ENCODE measurements at regions not wholly inside any gene's neighbourhood (a gene's known extent, or its start where the extent isn't known, plus 50 kb on each side); places are given as distances from the start of the nearest gene placed in this dataset.

GRCh38 chr5:136615251-136616119 lies 250.1 kb upstream of the TRPC7 start:
- TF ChIP-seq CTCF (IDR thresholded peaks at IDR 0.05; ENCODE audit: borderline replicate concordance, extremely low read depth, low read length, poor library complexity, severe bottlenecking) (no peak), EZH2 (IDR thresholded peaks at IDR 0.05; ENCODE audit: borderline replicate concordance, low read depth, low read length, severe bottlenecking) (no peak)

GRCh38 chr5:136613230-136613629 lies 247.9 kb upstream of the TRPC7 start:
- no peak overlapping the region for H3K9ac ChIP-seq (ENCODE audit: low read depth, low read length)
- H3K27me3 ChIP-seq (ENCODE audit: insufficient read depth, low read length, poor library complexity), result no peaks in the 10 kb centered on the region
- H3K9me3 ChIP-seq (ENCODE audit: insufficient read depth, low read length, severe bottlenecking), result no peaks in the 10 kb centered on the region
- ATAC-seq (ENCODE audit: insufficient read depth, low read depth) (no peak), DNase-seq (no peak)
- no peaks in the 10 kb centered on the region for H4K20me1 ChIP-seq (ENCODE audit: insufficient read depth, low read length)
- no peak overlapping the region for H3K4me3 ChIP-seq (ENCODE audit: low read depth in 1 of 2, low read length in 2 of 2)
- no peak overlapping the region for H3K27ac ChIP-seq (ENCODE audit: low read length)
- TF ChIP-seq EZH2 (IDR thresholded peaks at IDR 0.05; ENCODE audit: borderline replicate concordance, low read depth, low read length, severe bottlenecking) (no peak), CTCF (IDR thresholded peaks at IDR 0.05; ENCODE audit: borderline replicate concordance, extremely low read depth, low read length, poor library complexity, severe bottlenecking) (no peak)
- no peak overlapping the region for H3K4me2 ChIP-seq (ENCODE audit: insufficient read depth, low read length)
- H2AFZ ChIP-seq (ENCODE audit: low read depth, low read length), result no peak overlapping the region
- H3K4me1 ChIP-seq (ENCODE audit: insufficient read depth, low read length), result no peaks in the 10 kb centered on the region
- no peaks in the 10 kb centered on the region for H3K36me3 ChIP-seq (ENCODE audit: insufficient read depth, low read length)
- H3K79me2 ChIP-seq (ENCODE audit: insufficient read depth, low read length), result no peaks in the 10 kb centered on the region

More at GRCh38 chr5:136615251-136616119, 250.1 kb upstream of the TRPC7 start:
- Histone ChIP-seq H3K4me3 (ENCODE audit: low read depth in 1 of 2, low read length in 2 of 2) (no peak overlapping the region), H3K9me3 (ENCODE audit: insufficient read depth, low read length, severe bottlenecking) (no peaks in the 10 kb centered on the region), H3K4me2 (ENCODE audit: insufficient read depth, low read length) (no peak overlapping the region), H3K79me2 (ENCODE audit: insufficient read depth, low read length) (no peaks in the 10 kb centered on the region), H2AFZ (ENCODE audit: low read depth, low read length) (no peak overlapping the region), H3K4me1 (ENCODE audit: insufficient read depth, low read length) (no peaks in the 10 kb centered on the region), H3K9ac (ENCODE audit: low read depth, low read length) (no peak overlapping the region), H3K27ac (ENCODE audit: low read length) (no peak overlapping the region), H3K27me3 (ENCODE audit: insufficient read depth, low read length, poor library complexity) (no peaks in the 10 kb centered on the region), H4K20me1 (ENCODE audit: insufficient read depth, low read length) (no peaks in the 10 kb centered on the region), H3K36me3 (ENCODE audit: insufficient read depth, low read length) (no peaks in the 10 kb centered on the region)
- ATAC-seq (ENCODE audit: insufficient read depth, low read depth) (no peak), DNase-seq (no peak)

- ATAC-seq (ENCODE audit: insufficient read depth, low read depth), result no peak
Observed at GRCh38 chr5:136605638-136606037, 240.3 kb upstream of the TRPC7 start.

More at GRCh38 chr5:136605638-136606037, 240.3 kb upstream of the TRPC7 start:
- no peak overlapping the region for H3K9ac ChIP-seq (ENCODE audit: low read depth, low read length)
- no peaks in the 10 kb centered on the region for H3K36me3 ChIP-seq (ENCODE audit: insufficient read depth, low read length)
- peaks cover 18% of the 10 kb centered on the region for H3K9me3 ChIP-seq (ENCODE audit: insufficient read depth, low read length, severe bottlenecking)
- H3K27ac ChIP-seq (ENCODE audit: low read length), result no peak overlapping the region
- no peaks in the 10 kb centered on the region for H3K79me2 ChIP-seq (ENCODE audit: insufficient read depth, low read length)
- H3K4me3 ChIP-seq (ENCODE audit: low read depth in 1 of 2, low read length in 2 of 2), result no peak overlapping the region
- H3K4me2 ChIP-seq (ENCODE audit: insufficient read depth, low read length), result no peak overlapping the region
- no peak for DNase-seq
- H2AFZ ChIP-seq (ENCODE audit: low read depth, low read length), result no peak overlapping the region
- no peaks in the 10 kb centered on the region for H3K27me3 ChIP-seq (ENCODE audit: insufficient read depth, low read length, poor library complexity)
- TF ChIP-seq EZH2 (IDR thresholded peaks at IDR 0.05; ENCODE audit: borderline replicate concordance, low read depth, low read length, severe bottlenecking), result no peak
- no peak for TF ChIP-seq CTCF (IDR thresholded peaks at IDR 0.05; ENCODE audit: borderline replicate concordance, extremely low read depth, low read length, poor library complexity, severe bottlenecking)
- H3K4me1 ChIP-seq (ENCODE audit: insufficient read depth, low read length), result no peaks in the 10 kb centered on the region
- no peaks in the 10 kb centered on the region for H4K20me1 ChIP-seq (ENCODE audit: insufficient read depth, low read length)

All from DND-41 (cell line).